Activated CD8-positive, alpha-beta T cell treated with anti-CD3 and anti-CD28 coated beads, Interleukin-2, amount 10 ng/mL, durations not matched to agents 7 days and 5 days (primary cell): ENCODE measurements at regions not wholly inside any gene's neighbourhood (a gene's known extent, or its start where the extent isn't known, plus 50 kb on each side); places are given as distances from the start of the nearest gene placed in this dataset.
A peak's percentile ranks its signal among the peaks of the same experiment; 100 is the strongest.

Source experiments
- ATAC-seq: fragments of 150-1000 bp; cut with Tn5 transposase; one replicate; pipeline ENCODE4 v1.10.0; 2021; ENCODE audit warnings: moderate library complexity
- CTCF ChIA-PET: fragments of 350-600 bp; sonication (Branson Sonifier 250); formaldehyde crosslinking; loops from one replicate; lab custom pipeline; 2021; ENCODE audit warnings: antibody characterized with exemption; lab: Charles Lee
- POLR2A ChIA-PET: fragments of 350-600 bp; sonication (Branson Sonifier 250); formaldehyde crosslinking; loops from one replicate; lab custom pipeline; 2021; ENCODE audit warnings: antibody characterized with exemption; lab: Charles Lee
- DNase-seq: peaks from one replicate; pipeline ENCODE4 v3.0.0-alpha.2; 2020
- H3K27ac Mint-ChIP-seq: one replicate; pipeline ENCODE4 v1.8.0; 2021; ENCODE audit warnings: mild to moderate bottlenecking, mixed read lengths
- H3K27me3 Mint-ChIP-seq: one replicate; pipeline ENCODE4 v1.8.0; 2021; ENCODE audit warnings: low read depth, mixed read lengths
- H3K36me3 Mint-ChIP-seq: one replicate; pipeline ENCODE4 v1.8.0; 2021; ENCODE audit warnings: low read depth, mixed read lengths
- H3K4me1 Mint-ChIP-seq: one replicate; pipeline ENCODE4 v1.8.0; 2021; ENCODE audit warnings: low read depth, mixed read lengths
- H3K4me3 Mint-ChIP-seq: one replicate; pipeline ENCODE4 v1.8.0; 2021; ENCODE audit warnings: mild to moderate bottlenecking, mixed read lengths
- H3K9me3 Mint-ChIP-seq: one replicate; pipeline ENCODE4 v1.8.0; 2022; ENCODE audit warnings: mixed read lengths; ENCODE audit not compliant: insufficient read depth

DNA sequence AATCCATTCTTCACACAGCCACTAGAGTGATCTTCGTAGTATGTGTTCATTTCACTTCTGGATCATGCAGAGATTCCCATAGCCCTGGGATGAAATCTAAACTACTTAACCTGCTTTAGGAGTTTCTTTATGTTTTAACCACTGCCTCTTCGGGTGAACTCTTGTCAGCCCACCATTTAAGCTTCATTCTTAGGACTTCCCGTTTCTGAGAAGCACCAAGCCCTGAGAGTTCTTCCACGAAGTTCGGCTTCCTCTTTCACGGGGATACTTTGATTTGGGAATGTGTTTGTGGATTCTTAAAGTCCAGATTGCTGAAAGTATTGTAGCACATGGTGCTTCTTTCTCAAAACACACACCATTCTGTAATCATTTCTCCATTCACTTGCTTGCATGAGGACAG is 205.0 kb downstream of the UBE2E3 start:
- ChIA-PET CTCF (no interaction called here), POLR2A (no interaction called here)
- Mint-ChIP-seq H3K4me3 (no peak overlapping the region), H3K27me3 (no peaks in the 10 kb centered on the region), H3K36me3 (peaks cover 10% of the 10 kb centered on the region), H3K27ac (no peak overlapping the region), H3K4me1 (peaks cover 17% of the 10 kb centered on the region), H3K9me3 (peaks cover 7% of the 10 kb centered on the region)
- ATAC-seq (no peak), DNase-seq (no peak)

DNA sequence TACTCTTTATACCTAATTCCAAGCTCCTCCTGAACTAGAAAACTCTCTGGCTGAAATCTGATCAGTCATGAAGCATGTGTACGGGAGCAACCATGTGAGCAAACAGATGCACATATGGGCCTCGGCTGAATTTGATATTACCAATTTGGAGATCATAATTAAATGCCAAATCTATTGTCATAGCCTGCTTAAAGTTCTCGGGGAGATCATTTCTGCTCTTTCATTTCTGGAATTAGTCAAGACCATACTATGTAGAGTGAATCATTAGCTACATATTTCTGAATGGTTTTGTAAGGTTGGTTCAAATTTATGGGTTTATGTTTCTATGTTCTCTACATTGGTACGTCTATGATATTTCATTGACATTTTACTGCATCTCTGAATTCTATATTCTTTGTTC is 205.5 kb downstream of the UBE2E3 start:
- peaks cover 22% of the 10 kb centered on the region for H3K4me1 Mint-ChIP-seq
- ChIA-PET CTCF (no interaction called here), POLR2A (no interaction called here)
- no peaks in the 10 kb centered on the region for H3K27me3 Mint-ChIP-seq
- no peak overlapping the region for H3K27ac Mint-ChIP-seq
- DNase-seq: no peak
- no peak for ATAC-seq
- peaks cover 8% of the 10 kb centered on the region for H3K36me3 Mint-ChIP-seq
- peaks cover 10% of the 10 kb centered on the region for H3K9me3 Mint-ChIP-seq
- H3K4me3 Mint-ChIP-seq: no peak overlapping the region

DNA sequence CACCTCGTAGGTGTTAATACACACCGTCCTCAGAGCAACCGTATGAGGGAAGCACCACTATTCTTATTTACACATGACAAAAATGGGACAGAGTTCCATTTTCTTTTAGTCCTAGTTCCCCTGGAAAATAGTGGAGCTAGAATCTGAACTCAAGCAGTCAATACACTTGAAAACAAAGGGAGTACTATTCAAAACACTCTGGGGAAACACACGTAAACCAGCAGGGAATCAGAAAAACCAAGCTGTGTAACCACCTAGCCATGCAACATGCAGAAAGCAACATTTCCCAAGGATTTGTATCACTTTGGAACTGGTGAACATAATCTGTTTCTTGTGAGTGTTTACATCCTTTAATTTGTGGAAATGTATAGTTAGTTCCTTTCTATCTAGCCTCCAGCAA is 208.2 kb downstream of the UBE2E3 start:
- no peak overlapping the region for H3K4me3 Mint-ChIP-seq
- H3K4me1 Mint-ChIP-seq: peaks cover 26% of the 10 kb centered on the region
- no peak for DNase-seq
- H3K36me3 Mint-ChIP-seq: peaks cover 19% of the 10 kb centered on the region
- no peak for ATAC-seq
- no peaks in the 10 kb centered on the region for H3K27me3 Mint-ChIP-seq
- peaks cover 17% of the 10 kb centered on the region for H3K9me3 Mint-ChIP-seq
- POLR2A ChIA-PET: no interaction called here
- no peak overlapping the region for H3K27ac Mint-ChIP-seq
- CTCF ChIA-PET: interaction anchor here (2.0 kb wide), 1 partner anchor 23 kb away, joined by 4 read pairs; no protein-coding TSS in a partner anchor

DNA sequence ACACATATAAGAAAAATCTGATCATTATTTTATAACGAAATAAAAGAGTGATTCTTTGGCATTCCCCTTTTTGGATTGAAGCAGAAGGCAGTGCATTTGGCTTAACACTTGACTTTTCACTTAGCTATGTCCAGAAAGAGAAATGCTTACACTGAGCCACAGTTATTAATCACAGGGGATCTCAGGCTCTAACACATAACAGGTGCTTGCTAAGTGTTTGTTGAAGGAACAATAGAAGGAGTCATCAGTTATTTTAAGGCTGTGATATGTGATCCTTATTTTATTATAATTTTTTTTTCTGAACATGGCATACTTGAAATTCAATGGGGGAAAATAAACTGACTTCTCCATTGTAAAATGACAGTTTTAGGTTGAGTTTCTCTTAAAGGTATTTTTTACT is 209.5 kb downstream of the UBE2E3 start:
- DNase-seq: no peak
- peaks cover 28% of the 10 kb centered on the region for H3K36me3 Mint-ChIP-seq
- ChIA-PET CTCF (interaction anchor here (1.0 to 2.0 kb wide), 3 partner anchors 11 to 85 kb away, joined by 3 to 4 read pairs (median 4); no protein-coding TSS in a partner anchor), POLR2A (no interaction called here)
- H3K27ac Mint-ChIP-seq: no peak overlapping the region
- H3K4me3 Mint-ChIP-seq: no peak overlapping the region
- H3K9me3 Mint-ChIP-seq: peaks cover 25% of the 10 kb centered on the region
- peaks cover 20% of the 10 kb centered on the region for H3K4me1 Mint-ChIP-seq
- H3K27me3 Mint-ChIP-seq: no peaks in the 10 kb centered on the region
- ATAC-seq: no peak

DNA sequence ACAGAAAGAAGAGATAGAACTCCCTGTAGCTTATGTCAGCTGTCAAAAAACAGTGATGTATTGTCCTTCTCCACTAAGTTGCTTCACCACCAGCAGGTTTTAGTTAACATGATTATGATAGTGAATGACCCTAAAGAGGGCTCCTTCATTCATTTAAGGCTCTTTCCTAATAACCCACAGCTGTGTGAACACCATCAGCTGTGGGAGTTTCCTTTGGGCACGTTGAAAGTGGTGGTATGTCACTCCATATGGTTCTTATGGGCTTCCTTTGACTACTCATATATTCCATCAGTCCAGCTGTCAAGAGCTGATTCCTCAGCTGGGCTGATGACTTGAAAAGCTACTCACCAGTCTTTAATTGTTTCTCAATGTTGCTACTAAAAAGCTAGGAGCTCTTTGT is 210.3 kb downstream of the UBE2E3 start:
- H3K27ac Mint-ChIP-seq: no peak overlapping the region
- ChIA-PET CTCF (interaction anchor here (0.6 to 2.0 kb wide), 6 partner anchors 10 to 266 kb away, joined by 3 to 4 read pairs (median 4); partner anchors contain the start of gene ITGA4), POLR2A (no interaction called here)
- DNase-seq (no peak), ATAC-seq (peak; percentile 36)
- H3K4me3 Mint-ChIP-seq: no peak overlapping the region
- H3K4me1 Mint-ChIP-seq: peaks cover 20% of the 10 kb centered on the region
- no peaks in the 10 kb centered on the region for H3K27me3 Mint-ChIP-seq
- H3K9me3 Mint-ChIP-seq: peaks cover 31% of the 10 kb centered on the region
- H3K36me3 Mint-ChIP-seq: peaks cover 26% of the 10 kb centered on the region

DNA sequence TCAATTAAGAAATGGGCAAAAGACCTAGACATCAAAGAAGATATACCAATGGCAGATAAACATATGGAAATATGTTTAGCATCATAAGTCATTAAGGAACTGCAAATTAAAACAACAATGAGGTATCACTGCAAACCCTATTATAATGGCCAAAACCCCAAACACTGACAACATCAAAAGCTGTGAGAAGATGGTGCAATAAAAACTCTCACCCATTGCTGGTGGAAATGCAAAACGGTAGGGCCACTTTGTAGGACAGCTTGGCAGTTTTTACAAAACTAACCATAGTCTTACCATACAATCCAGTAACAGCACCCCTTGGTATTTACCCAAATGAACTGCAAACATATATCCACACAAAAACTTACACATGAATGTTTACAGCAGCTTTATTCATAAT is 213.1 kb downstream of the UBE2E3 start:
- H3K4me1 Mint-ChIP-seq: peaks cover 40% of the 10 kb centered on the region
- CTCF ChIA-PET: interaction anchor here (1.0 to 5.0 kb wide), 5 partner anchors 16 to 273 kb away, joined by 3 to 27 read pairs (median 3); no protein-coding TSS in a partner anchor
- H3K27me3 Mint-ChIP-seq: no peaks in the 10 kb centered on the region
- no peak for ATAC-seq
- peaks cover 43% of the 10 kb centered on the region for H3K36me3 Mint-ChIP-seq
- peaks cover 38% of the 10 kb centered on the region for H3K9me3 Mint-ChIP-seq
- POLR2A ChIA-PET: no interaction called here
- no peak overlapping the region for H3K4me3 Mint-ChIP-seq
- DNase-seq: no peak
- H3K27ac Mint-ChIP-seq: no peak overlapping the region

DNA sequence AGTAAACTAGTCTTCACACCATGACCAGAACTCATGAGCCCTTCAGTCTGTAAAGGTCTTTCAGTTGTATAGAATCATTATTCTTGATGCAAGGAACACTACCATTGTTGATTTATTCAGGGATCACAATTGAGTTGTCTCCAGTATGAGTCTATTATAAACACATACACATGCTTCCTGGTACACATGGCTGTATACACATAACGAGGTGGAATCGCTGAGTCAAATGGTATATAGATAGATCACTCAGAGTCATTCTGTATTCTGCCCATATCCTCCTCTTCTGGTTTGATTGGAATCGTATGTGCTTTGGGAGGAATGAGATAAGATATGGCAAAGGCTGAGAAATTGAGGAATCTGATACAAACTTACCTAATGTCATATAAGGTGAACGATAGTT is 216.0 kb downstream of the UBE2E3 start:
- H3K27me3 Mint-ChIP-seq: no peaks in the 10 kb centered on the region
- H3K9me3 Mint-ChIP-seq: peaks cover 35% of the 10 kb centered on the region
- H3K4me3 Mint-ChIP-seq: no peak overlapping the region
- DNase-seq: no peak
- H3K27ac Mint-ChIP-seq: peak overlapping the region; percentile 69
- ATAC-seq: no peak
- POLR2A ChIA-PET: no interaction called here
- H3K4me1 Mint-ChIP-seq: peaks cover 40% of the 10 kb centered on the region
- H3K36me3 Mint-ChIP-seq: peaks cover 63% of the 10 kb centered on the region
- CTCF ChIA-PET: interaction anchor here (0.9 kb wide), 1 partner anchor 69 kb away, joined by 3 read pairs; no protein-coding TSS in a partner anchor

DNA sequence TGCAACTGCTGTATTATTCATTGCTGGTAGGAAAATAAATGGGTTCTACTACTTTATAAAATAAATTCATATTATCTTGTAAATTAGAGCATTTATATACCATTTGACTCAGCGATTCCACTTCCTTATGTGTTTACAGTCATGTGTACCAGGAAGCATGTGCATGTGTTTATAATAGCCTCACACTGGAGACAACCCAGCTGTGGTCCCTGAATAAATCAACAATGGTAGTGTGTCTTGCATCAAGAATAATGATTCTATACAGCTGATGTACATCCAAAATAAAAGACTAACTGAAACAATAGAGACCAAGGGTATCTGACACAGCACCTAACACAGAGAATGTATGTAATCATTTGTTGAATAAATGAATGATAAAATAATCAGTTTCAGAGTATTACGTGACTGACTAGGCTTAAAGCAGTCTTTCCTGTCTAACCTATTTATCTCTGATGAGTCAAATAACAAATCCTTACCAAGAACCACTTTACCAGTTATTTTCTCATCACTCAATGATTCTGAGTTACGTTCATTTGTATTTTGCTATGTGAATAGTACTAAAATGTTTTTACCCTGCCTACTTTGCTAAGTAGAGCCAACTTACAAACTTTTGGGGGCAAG is 216.8 kb downstream of the UBE2E3 start:
- ChIA-PET POLR2A (no interaction called here), CTCF (interaction anchor here (0.9 kb wide), 1 partner anchor 70 kb away, joined by 3 read pairs; no protein-coding TSS in a partner anchor)
- ATAC-seq: peak; percentile 54
- Mint-ChIP-seq H3K27ac (peak overlapping the region; percentile 77), H3K27me3 (no peaks in the 10 kb centered on the region), H3K4me3 (no peak overlapping the region), H3K9me3 (peaks cover 30% of the 10 kb centered on the region), H3K4me1 (peaks cover 42% of the 10 kb centered on the region), H3K36me3 (peaks cover 67% of the 10 kb centered on the region)
- no peak for DNase-seq

DNA sequence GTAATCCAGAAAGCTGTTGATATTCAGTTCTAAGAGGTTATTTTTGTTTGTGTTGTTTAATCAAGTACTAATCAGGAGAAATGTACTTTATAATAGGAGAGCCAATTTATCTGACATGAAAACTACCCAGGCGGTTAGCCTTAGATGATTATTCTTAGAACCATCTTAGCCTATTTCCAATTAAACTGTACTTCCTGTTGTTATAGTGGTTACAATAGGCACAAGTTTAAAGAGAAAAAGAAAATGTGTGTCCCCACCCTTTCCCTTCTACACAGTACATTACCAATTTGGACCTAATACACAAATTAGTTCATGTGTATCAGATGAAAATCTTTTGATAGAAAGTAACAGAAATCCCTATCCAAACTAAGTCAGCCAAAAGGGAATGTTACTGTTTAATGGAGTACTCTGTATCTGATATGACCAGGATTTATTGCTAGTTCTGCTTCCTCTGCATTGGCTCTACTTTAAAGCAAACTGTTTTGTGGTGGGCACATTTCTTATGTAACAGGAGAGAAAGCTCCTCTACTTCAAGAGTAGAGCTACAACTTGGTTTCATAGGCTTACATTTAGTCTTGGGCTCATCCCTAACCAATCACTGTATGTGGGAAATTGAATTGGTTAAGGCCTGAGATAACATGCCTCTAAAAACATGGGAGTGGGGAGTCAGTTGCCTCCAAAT is 217.9 kb downstream of the UBE2E3 start:
- CTCF ChIA-PET: interaction anchor here (2.1 kb wide), 1 partner anchor 20 kb away, joined by 5 read pairs; no protein-coding TSS in a partner anchor
- peaks cover 65% of the 10 kb centered on the region for H3K36me3 Mint-ChIP-seq
- ATAC-seq (peak; percentile 57), DNase-seq (no peak)
- H3K4me3 Mint-ChIP-seq: peak overlapping the region; percentile 30
- peak overlapping the region; percentile 77 for H3K27ac Mint-ChIP-seq
- no peaks in the 10 kb centered on the region for H3K27me3 Mint-ChIP-seq
- H3K4me1 Mint-ChIP-seq: peaks cover 42% of the 10 kb centered on the region
- peaks cover 28% of the 10 kb centered on the region for H3K9me3 Mint-ChIP-seq
- POLR2A ChIA-PET: interaction anchor here (0.7 kb wide), 1 partner anchor 259 kb away, joined by 3 read pairs; the partner anchor contains the start of gene ITGA4

DNA sequence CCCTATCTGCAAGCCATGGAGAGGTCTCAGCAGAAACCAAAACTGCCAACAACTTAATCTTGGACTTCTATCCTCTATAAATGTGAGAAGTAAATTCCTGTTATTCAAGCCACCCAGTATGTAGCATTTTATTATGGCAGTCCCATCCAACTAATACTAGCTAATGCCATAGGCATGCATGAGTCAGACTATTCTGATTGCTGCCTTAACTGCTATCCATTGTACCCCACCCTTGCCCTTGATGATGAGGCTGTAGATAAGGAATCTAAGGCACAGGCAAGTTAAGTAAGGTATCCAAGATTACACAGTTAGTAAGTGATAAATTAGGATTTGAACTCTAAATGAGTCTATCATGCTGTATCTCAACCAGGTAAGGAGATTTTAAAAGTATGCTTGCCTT is 223.0 kb downstream of the UBE2E3 start:
- DNase-seq (no peak), ATAC-seq (no peak)
- Mint-ChIP-seq H3K27me3 (no peaks in the 10 kb centered on the region), H3K36me3 (peaks cover 69% of the 10 kb centered on the region), H3K9me3 (peaks cover 38% of the 10 kb centered on the region), H3K27ac (no peak overlapping the region), H3K4me3 (no peak overlapping the region), H3K4me1 (peaks cover 22% of the 10 kb centered on the region)
- ChIA-PET CTCF (interaction anchor here (1.1 to 1.2 kb wide), 2 partner anchors 99 to 243 kb away, joined by 3 read pairs; no protein-coding TSS in a partner anchor), POLR2A (no interaction called here)

DNA sequence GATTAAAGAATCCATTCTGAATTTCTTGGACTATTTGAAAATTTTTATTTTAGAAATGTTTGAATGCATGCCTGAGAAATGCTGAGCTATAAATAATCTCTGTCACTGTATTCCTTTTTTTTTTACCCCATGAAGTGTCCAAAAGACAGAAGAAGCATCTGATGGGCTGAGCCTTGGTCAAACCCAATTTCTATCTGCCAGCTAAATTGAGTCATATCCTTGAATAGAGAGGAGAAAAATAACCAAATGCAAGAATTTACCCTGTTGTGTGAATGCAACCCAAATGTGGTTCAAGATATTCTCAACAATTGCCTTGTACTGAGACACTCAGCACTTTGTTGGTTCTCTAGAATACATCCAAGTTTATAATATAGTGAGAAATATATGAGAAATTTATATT is 223.5 kb downstream of the UBE2E3 start:
- no peaks in the 10 kb centered on the region for H3K27me3 Mint-ChIP-seq
- DNase-seq: no peak
- ATAC-seq: no peak
- H3K4me3 Mint-ChIP-seq: no peak overlapping the region
- peaks cover 17% of the 10 kb centered on the region for H3K4me1 Mint-ChIP-seq
- H3K9me3 Mint-ChIP-seq: peaks cover 41% of the 10 kb centered on the region
- POLR2A ChIA-PET: no interaction called here
- CTCF ChIA-PET: interaction anchor here (1.1 kb wide), 1 partner anchor 243 kb away, joined by 3 read pairs; no protein-coding TSS in a partner anchor
- H3K27ac Mint-ChIP-seq: no peak overlapping the region
- H3K36me3 Mint-ChIP-seq: peaks cover 70% of the 10 kb centered on the region

DNA sequence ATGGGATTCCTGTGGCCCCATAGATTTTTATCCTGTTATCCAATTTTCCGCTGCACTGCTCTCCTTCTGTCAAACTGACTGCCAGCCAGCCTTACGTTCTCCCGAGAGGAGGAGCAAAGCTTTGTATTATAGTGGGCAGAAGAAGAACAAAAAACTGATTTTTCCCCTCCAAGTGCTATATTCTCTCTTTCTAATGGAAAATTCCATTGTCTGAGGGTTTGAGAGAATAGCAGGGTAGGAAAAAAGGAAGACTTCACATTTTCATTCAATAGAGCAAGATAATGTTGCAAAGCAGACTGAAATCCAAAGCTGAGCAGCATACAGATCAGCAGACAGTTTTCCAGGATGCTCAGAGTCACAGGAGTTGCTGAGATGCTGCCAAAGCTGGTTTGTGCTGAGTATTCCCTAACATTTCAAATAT is 238.0 kb downstream of the UBE2E3 start:
- H3K27ac Mint-ChIP-seq: no peak overlapping the region
- POLR2A ChIA-PET: interaction anchor here (0.6 kb wide), 1 partner anchor 16 kb away, joined by 3 read pairs; no protein-coding TSS in a partner anchor
- CTCF ChIA-PET: no interaction called here
- H3K4me1 Mint-ChIP-seq: peaks cover 12% of the 10 kb centered on the region
- H3K9me3 Mint-ChIP-seq: peaks cover 16% of the 10 kb centered on the region
- ATAC-seq (no peak), DNase-seq (no peak)
- H3K4me3 Mint-ChIP-seq: no peak overlapping the region
- peaks cover 37% of the 10 kb centered on the region for H3K36me3 Mint-ChIP-seq
- no peaks in the 10 kb centered on the region for H3K27me3 Mint-ChIP-seq
